Heart left ventricle (tissue), 13 donors: ENCODE measurements at regions not wholly inside any gene's neighbourhood (a gene's known extent, or its start where the extent isn't known, plus 50 kb on each side); places are given as distances from the start of the nearest gene placed in this dataset.

Experiments
- CTCF ChIP-seq, 12 donors: fragments of 200-600 bp; sonication (generic) in 4 of 12; IDR thresholded peaks; one replicate each; pipeline versions ENCODE4 v1.5.0 to v1.8.0; 2018 to 2022; ENCODE audit warnings: antibody characterized with exemption in 12 of 12, mild to moderate bottlenecking in 5 of 12
- POLR2A ChIP-seq, 2 donors: fragments of 450-650 bp; IDR thresholded peaks; one replicate each; pipeline ENCODE4 v1.6.1; 2017; ENCODE audit warnings: antibody characterized with exemption in 2 of 2, mild to moderate bottlenecking in 2 of 2, moderate library complexity in 2 of 2
- donor health status: ischemic (EF 13 %, LVEDD 7.1; RV severe dilation, severe dysfunction).
- donor health status: DM: no; HTN: yes; CAD: no.
- donor health status: DM: no; HTN: no; CAD: no.
- donor health status: ischemic (EF 25% LVEDD 6.9; RV normal size, moderate dysfunction).
- donor health status: ischemic (EF 25% LVEDD 5.7; RV mildly dilated, moderate dysfunction).
- donor health status: ischemic (EF 35%, LVEDD 5.7; RV mildly dilated, moderate dysfunction).
- donor health status: nonischemic (EF 11% LVEDD 7.7; RV severe dilation, severe dysfunction).
- donor health status: DM: yes; HTN: yes; CAD: no.
- donor health status: PGD.
- donor health status: ischemic (EF 29% LVEDD 5.4; RV normal size, mild dysfunction).
- donor health status: nonischemic (EF 23%, LVEDD 6.1; RV moderate dilation, normal function).

GRCh38 chr14:104240434-104241157 is 102.2 kb downstream of the KIF26A start:
- TF ChIP-seq POLR2A (IDR thresholded peaks at IDR 0.05), result no peak
- TF ChIP-seq CTCF (IDR thresholded peaks at IDR 0.05), result no peak
